Loucy (cell line): ENCODE measurements at regions not wholly inside any gene's neighbourhood (a gene's known extent, or its start where the extent isn't known, plus 50 kb on each side); places are given as distances from the start of the nearest gene placed in this dataset.

Experiments
- CTCF ChIP-seq: fragments of 200-600 bp; sonication (generic); conservative IDR thresholded peaks from 2 replicates; pipeline ENCODE4 v1.5.1; 2014; ENCODE audit warnings: mild to moderate bottlenecking, antibody characterized with exemption, low read length
- EZH2phosphoT487 ChIP-seq: fragments of 200-600 bp; IDR thresholded peaks from 2 replicates; pipeline ENCODE4 v1.6.1; 2018; ENCODE audit warnings: antibody characterized with exemption, mild to moderate bottlenecking, moderate library complexity, borderline replicate concordance

GRCh38 chr6:15915508-15916178 is 213.2 kb upstream of the MYLIP start:
- no peak for TF ChIP-seq CTCF
- no peak for TF ChIP-seq EZH2phosphoT487
